ENCODE measurements at regions not wholly inside any gene's neighbourhood (a gene's known extent, or its start where the extent isn't known, plus 50 kb on each side); places are given as distances from the start of the nearest gene placed in this dataset.

DNA sequence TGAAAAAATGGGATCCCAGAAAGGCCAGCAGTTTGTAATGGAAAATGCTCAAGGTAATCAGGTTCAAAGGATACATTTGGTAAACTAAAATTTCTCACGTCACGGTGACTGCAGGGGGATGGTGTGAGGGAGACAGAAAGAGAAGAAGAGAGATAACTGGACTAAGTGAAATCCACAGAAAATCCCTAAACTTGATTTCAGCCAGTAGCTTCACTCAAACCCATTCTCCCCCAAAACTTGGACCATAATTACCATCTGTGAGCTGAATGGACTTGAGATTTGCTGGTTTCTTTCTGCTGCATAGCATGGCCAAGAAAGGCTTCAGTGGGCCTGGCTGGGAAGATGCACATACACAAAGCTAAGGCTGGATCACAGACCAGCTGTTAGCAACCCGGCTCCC is 155.4 kb upstream of the LMO4 start:
- H3K27me3 Mint-ChIP-seq (ENCODE audit: low read depth in 3 of 3) = peaks cover 0 to 4% (median 2%) of the 10 kb centered on the region in 3 donors
- 100% methylated on average over 1 of the region's 3 CpGs for WGBS (ENCODE audit: insufficient coverage)
- no peak overlapping the region for H3K27ac ChIP-seq (ENCODE audit: low read depth in 1 of 2, low read length in 2 of 2)
- H3K4me3 Mint-ChIP-seq = no peak overlapping the region
- H4K20me1 ChIP-seq (ENCODE audit: insufficient read depth, low read length) = no peaks in the 10 kb centered on the region
- no peak overlapping the region for H3K4me2 ChIP-seq (replicated peaks; ENCODE audit: extremely low read depth, low read length, poor library complexity, severe bottlenecking)
- no peak overlapping the region for H3K9ac ChIP-seq (ENCODE audit: insufficient read depth, low read length, poor library complexity, severe bottlenecking)
- TF ChIP-seq, protein P1, sequence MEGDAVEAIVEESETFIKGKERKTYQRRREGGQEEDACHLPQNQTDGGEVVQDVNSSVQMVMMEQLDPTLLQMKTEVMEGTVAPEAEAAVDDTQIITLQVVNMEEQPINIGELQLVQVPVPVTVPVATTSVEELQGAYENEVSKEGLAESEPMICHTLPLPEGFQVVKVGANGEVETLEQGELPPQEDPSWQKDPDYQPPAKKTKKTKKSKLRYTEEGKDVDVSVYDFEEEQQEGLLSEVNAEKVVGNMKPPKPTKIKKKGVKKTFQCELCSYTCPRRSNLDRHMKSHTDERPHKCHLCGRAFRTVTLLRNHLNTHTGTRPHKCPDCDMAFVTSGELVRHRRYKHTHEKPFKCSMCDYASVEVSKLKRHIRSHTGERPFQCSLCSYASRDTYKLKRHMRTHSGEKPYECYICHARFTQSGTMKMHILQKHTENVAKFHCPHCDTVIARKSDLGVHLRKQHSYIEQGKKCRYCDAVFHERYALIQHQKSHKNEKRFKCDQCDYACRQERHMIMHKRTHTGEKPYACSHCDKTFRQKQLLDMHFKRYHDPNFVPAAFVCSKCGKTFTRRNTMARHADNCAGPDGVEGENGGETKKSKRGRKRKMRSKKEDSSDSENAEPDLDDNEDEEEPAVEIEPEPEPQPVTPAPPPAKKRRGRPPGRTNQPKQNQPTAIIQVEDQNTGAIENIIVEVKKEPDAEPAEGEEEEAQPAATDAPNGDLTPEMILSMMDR (IDR thresholded peaks at IDR 0.05) = no peak
- no peaks in the 10 kb centered on the region for H3K36me3 Mint-ChIP-seq
- DNase-seq = no peak
- no peak overlapping the region for H2AFZ ChIP-seq (ENCODE audit: insufficient read depth, low read depth, low read length, poor library complexity, severe bottlenecking)
- no peak overlapping the region for H3K4me3 ChIP-seq (replicated peaks in 1 of 3; ENCODE audit: low read depth in 2 of 3, low read length in 3 of 3)
- H3K9me3 Mint-ChIP-seq = peaks cover 0 to 4% (median 0%) of the 10 kb centered on the region in 7 donors
- no peaks in the 10 kb centered on the region for H3K9me3 ChIP-seq (replicated peaks in 1 of 2; ENCODE audit: control insufficient read depth in 1 of 2, insufficient read depth in 1 of 2, low read length in 2 of 2)
- H3K4me1 ChIP-seq (ENCODE audit: control insufficient read depth in 1 of 2, insufficient read depth in 2 of 2, low read length in 2 of 2) = peaks cover 14% of the 10 kb centered on the region in 2 donors
- no peaks in the 10 kb centered on the region for H3K36me3 ChIP-seq (replicated peaks in 1 of 2; ENCODE audit: control insufficient read depth in 1 of 2, insufficient read depth in 2 of 2, low read length in 2 of 2)
- intact Hi-C loops (cut with micrococcal nuclease) = no loop called here
- no peaks in the 10 kb centered on the region for H3K27me3 ChIP-seq (ENCODE audit: control insufficient read depth in 2 of 2, insufficient read depth in 2 of 2, low read length in 2 of 2)
- no peak overlapping the region for H3K27ac Mint-ChIP-seq
- no peaks in the 10 kb centered on the region for H3K79me2 ChIP-seq (ENCODE audit: insufficient read depth, low read length)
- peaks cover 24% of the 10 kb centered on the region for H3K4me1 Mint-ChIP-seq

DNA sequence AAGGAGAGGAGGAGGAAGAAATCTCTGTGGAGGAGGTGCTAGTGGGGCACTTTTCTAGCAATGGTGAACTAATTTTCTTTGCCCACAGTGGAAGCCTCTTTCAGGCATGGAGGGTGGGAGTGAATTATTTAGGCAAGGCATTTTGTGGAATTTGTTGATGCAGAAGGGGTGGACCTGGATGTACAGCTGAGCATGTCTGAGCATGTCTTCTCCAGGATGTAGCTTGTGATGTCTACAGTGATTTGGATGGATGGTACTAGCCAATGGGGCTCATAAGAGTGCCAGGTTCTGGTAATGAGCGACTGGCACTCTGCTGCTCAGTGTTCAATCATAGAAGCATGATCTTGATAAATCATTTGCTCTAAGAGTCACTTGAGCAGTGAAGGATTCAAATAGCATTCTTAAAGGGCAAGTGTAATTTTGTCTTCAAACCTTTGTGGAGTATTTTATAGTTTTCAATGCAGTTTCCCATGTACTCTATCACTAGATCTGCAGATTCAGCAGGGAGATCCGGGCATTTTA is 153.9 kb upstream of the LMO4 start:
- H3K4me3 Mint-ChIP-seq = no peak overlapping the region
- 78% methylated on average over 1 of the region's 2 CpGs for WGBS (ENCODE audit: insufficient coverage)
- H3K36me3 ChIP-seq (replicated peaks in 1 of 2; ENCODE audit: control insufficient read depth in 1 of 2, insufficient read depth in 2 of 2, low read length in 2 of 2) = no peaks in the 10 kb centered on the region
- TF ChIP-seq, protein P1 (IDR thresholded peaks at IDR 0.05) = no peak
- H3K27ac Mint-ChIP-seq = no peak overlapping the region
- H3K9ac ChIP-seq (ENCODE audit: insufficient read depth, low read length, poor library complexity, severe bottlenecking) = no peak overlapping the region
- no peaks in the 10 kb centered on the region for H4K20me1 ChIP-seq (ENCODE audit: insufficient read depth, low read length)
- H3K27me3 ChIP-seq (ENCODE audit: control insufficient read depth in 2 of 2, insufficient read depth in 2 of 2, low read length in 2 of 2) = no peaks in the 10 kb centered on the region
- no peaks in the 10 kb centered on the region for H3K79me2 ChIP-seq (ENCODE audit: insufficient read depth, low read length)
- H3K36me3 Mint-ChIP-seq = no peaks in the 10 kb centered on the region
- peaks cover 0 to 4% (median 2%) of the 10 kb centered on the region in 3 donors for H3K27me3 Mint-ChIP-seq (ENCODE audit: low read depth in 3 of 3)
- peaks cover 0 to 4% (median 0%) of the 10 kb centered on the region in 7 donors for H3K9me3 Mint-ChIP-seq
- no peak for DNase-seq
- intact Hi-C loops (cut with micrococcal nuclease) = no loop called here
- peaks cover 38% of the 10 kb centered on the region for H3K4me1 Mint-ChIP-seq
- H2AFZ ChIP-seq (ENCODE audit: insufficient read depth, low read depth, low read length, poor library complexity, severe bottlenecking) = no peak overlapping the region
- no peak overlapping the region for H3K4me3 ChIP-seq (replicated peaks in 1 of 3; ENCODE audit: low read depth in 2 of 3, low read length in 3 of 3)
- no peak overlapping the region for H3K4me2 ChIP-seq (replicated peaks; ENCODE audit: extremely low read depth, low read length, poor library complexity, severe bottlenecking)
- H3K27ac ChIP-seq (ENCODE audit: low read depth in 1 of 2, low read length in 2 of 2) = no peak overlapping the region
- H3K4me1 ChIP-seq (ENCODE audit: control insufficient read depth in 1 of 2, insufficient read depth in 2 of 2, low read length in 2 of 2) = peaks cover 24 to 29% of the 10 kb centered on the region in 2 donors
- no peaks in the 10 kb centered on the region for H3K9me3 ChIP-seq (replicated peaks in 1 of 2; ENCODE audit: control insufficient read depth in 1 of 2, insufficient read depth in 1 of 2, low read length in 2 of 2)

Measured in CD14-positive monocyte (primary cell).